ENCODE measurements at regions not wholly inside any gene's neighbourhood (a gene's known extent, or its start where the extent isn't known, plus 50 kb on each side); places are given as distances from the start of the nearest gene placed in this dataset.

DNA sequence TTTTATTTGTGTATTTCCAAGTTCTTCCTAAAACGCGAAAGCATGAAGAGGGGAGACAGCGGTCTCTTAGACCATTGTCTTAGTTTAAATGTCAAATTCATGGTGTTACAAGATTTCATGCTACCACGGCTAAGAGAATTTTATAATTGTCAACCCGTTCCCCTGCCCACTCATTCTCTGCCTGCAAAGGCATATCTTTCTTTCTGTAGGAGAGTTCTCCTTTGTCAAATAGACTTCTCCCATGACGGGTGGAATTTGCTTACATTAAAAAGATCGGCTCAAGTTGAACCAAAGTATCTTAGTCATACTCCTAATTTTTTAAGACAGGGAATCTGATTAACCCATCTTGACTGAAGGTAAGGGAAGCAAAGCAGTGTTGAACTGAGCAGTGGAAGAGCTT is 539.2 kb downstream of the REEP3 start:
- no peaks in the 10 kb centered on the region for H3F3A ChIP-seq (ENCODE audit: insufficient read depth, low read length)
- H3K9me2 ChIP-seq (replicated peaks; ENCODE audit: insufficient read depth, low read length): no peaks in the 10 kb centered on the region
- no peaks in the 10 kb centered on the region for H3K4me1 ChIP-seq (ENCODE audit: low read length)
- no peaks in the 10 kb centered on the region for H3K9me3 ChIP-seq (replicated peaks; ENCODE audit: insufficient read depth, low read length)
- no peak for DNase-seq
- H3K4me2 ChIP-seq (ENCODE audit: low read depth, low read length): no peak overlapping the region
- no peaks in the 10 kb centered on the region for H3K36me3 ChIP-seq (replicated peaks; ENCODE audit: insufficient read depth, low read length)
- H3K4me3 ChIP-seq (ENCODE audit: low read length): no peak overlapping the region
- H3K27ac ChIP-seq (ENCODE audit: low read length): no peak overlapping the region
- H3K79me2 ChIP-seq (ENCODE audit: low read length): no peaks in the 10 kb centered on the region
- H2AFZ ChIP-seq (ENCODE audit: low read length): no peak overlapping the region
- no peaks in the 10 kb centered on the region for H3K27me3 ChIP-seq (replicated peaks; ENCODE audit: insufficient read depth, low read length)
- no peak overlapping the region for H3K9ac ChIP-seq (ENCODE audit: low read length)
- no peak for TF ChIP-seq EZH2phosphoT487 (IDR thresholded peaks at IDR 0.05; ENCODE audit: low read length)
- TF ChIP-seq, protein P1, sequence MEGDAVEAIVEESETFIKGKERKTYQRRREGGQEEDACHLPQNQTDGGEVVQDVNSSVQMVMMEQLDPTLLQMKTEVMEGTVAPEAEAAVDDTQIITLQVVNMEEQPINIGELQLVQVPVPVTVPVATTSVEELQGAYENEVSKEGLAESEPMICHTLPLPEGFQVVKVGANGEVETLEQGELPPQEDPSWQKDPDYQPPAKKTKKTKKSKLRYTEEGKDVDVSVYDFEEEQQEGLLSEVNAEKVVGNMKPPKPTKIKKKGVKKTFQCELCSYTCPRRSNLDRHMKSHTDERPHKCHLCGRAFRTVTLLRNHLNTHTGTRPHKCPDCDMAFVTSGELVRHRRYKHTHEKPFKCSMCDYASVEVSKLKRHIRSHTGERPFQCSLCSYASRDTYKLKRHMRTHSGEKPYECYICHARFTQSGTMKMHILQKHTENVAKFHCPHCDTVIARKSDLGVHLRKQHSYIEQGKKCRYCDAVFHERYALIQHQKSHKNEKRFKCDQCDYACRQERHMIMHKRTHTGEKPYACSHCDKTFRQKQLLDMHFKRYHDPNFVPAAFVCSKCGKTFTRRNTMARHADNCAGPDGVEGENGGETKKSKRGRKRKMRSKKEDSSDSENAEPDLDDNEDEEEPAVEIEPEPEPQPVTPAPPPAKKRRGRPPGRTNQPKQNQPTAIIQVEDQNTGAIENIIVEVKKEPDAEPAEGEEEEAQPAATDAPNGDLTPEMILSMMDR (IDR thresholded peaks at IDR 0.05; ENCODE audit: low read length): no peak
- TF ChIP-seq EZH2 (optimal IDR thresholded peaks at IDR 0.05; ENCODE audit: low read depth, low read length): no peak
- H4K20me1 ChIP-seq (ENCODE audit: insufficient read depth, low read length): no peaks in the 10 kb centered on the region

DNA sequence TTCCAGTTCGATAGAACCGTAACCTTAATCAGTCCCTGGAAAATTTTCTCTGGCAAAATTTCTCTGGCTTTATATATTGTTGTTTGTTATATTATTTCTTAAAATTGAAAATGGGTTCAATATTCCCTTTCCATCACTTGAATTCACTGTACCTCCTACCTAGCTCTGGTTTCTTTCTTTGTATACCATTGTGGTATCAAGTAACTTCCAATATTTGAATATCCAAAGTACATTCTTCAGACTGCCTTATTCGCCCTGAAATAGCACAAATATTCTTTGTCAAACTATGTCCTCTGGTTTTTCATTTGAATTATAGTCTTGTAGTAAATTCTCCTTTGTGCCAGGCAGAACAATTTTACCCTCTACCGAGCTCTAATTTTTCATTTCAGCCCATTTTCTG is 541.6 kb downstream of the REEP3 start:
- Histone ChIP-seq H3K4me1 (ENCODE audit: low read length) (no peaks in the 10 kb centered on the region), H3K4me2 (ENCODE audit: low read depth, low read length) (no peak overlapping the region), H3F3A (ENCODE audit: insufficient read depth, low read length) (no peaks in the 10 kb centered on the region), H3K27me3 (replicated peaks; ENCODE audit: insufficient read depth, low read length) (no peaks in the 10 kb centered on the region), H3K27ac (ENCODE audit: low read length) (no peak overlapping the region), H3K79me2 (ENCODE audit: low read length) (no peaks in the 10 kb centered on the region), H3K4me3 (ENCODE audit: low read length) (no peak overlapping the region), H4K20me1 (ENCODE audit: insufficient read depth, low read length) (no peaks in the 10 kb centered on the region), H3K36me3 (replicated peaks; ENCODE audit: insufficient read depth, low read length) (no peaks in the 10 kb centered on the region), H2AFZ (ENCODE audit: low read length) (no peak overlapping the region), H3K9ac (ENCODE audit: low read length) (no peak overlapping the region), H3K9me3 (replicated peaks; ENCODE audit: insufficient read depth, low read length) (no peaks in the 10 kb centered on the region), H3K9me2 (replicated peaks; ENCODE audit: insufficient read depth, low read length) (no peaks in the 10 kb centered on the region)
- TF ChIP-seq, protein P1 (IDR thresholded peaks at IDR 0.05; ENCODE audit: low read length): no peak
- TF ChIP-seq EZH2phosphoT487 (IDR thresholded peaks at IDR 0.05; ENCODE audit: low read length): no peak
- TF ChIP-seq EZH2 (optimal IDR thresholded peaks at IDR 0.05; ENCODE audit: low read depth, low read length): no peak
- DNase-seq: no peak

DNA sequence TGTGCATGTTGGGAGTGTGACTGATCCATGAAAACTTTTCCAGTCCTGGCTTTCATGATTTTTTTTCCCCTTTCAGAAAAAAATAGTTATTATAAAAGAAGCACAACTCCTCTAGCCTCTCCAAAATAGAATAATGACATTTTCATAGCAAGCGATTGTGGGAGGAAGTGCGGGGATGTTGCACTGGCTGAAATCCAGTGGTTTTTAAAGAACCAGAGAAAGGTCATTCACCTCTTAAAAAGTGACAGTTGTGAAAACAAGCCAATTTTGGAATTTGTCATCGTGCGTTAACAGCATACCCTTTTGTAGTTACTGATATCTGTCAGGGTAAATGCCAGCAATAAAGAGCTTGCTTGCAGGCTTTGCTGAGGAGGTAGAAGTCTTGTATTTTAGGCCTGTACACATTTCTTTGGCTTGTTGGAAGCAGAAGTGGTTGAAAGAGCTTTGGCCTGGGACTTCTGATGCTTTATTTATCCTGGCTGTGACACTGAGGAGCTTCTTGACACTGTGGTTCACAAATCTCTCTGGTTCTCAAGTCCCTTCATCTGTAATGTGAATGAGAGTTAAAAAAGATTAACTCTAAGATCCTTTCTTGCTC is 545.9 kb downstream of the REEP3 start:
- H3K9ac ChIP-seq (ENCODE audit: low read length): no peak overlapping the region
- no peak overlapping the region for H3K4me3 ChIP-seq (ENCODE audit: low read length)
- H4K20me1 ChIP-seq (ENCODE audit: insufficient read depth, low read length): no peaks in the 10 kb centered on the region
- no peak overlapping the region for H2AFZ ChIP-seq (ENCODE audit: low read length)
- H3K4me1 ChIP-seq (ENCODE audit: low read length): no peaks in the 10 kb centered on the region
- H3K9me3 ChIP-seq (replicated peaks; ENCODE audit: insufficient read depth, low read length): no peaks in the 10 kb centered on the region
- H3K79me2 ChIP-seq (ENCODE audit: low read length): no peaks in the 10 kb centered on the region
- H3K27ac ChIP-seq (ENCODE audit: low read length): no peak overlapping the region
- no peaks in the 10 kb centered on the region for H3F3A ChIP-seq (ENCODE audit: insufficient read depth, low read length)
- no peak for DNase-seq
- no peaks in the 10 kb centered on the region for H3K36me3 ChIP-seq (replicated peaks; ENCODE audit: insufficient read depth, low read length)
- TF ChIP-seq EZH2 (optimal IDR thresholded peaks at IDR 0.05; ENCODE audit: low read depth, low read length) (no peak), EZH2phosphoT487 (IDR thresholded peaks at IDR 0.05; ENCODE audit: low read length) (no peak)
- TF ChIP-seq, protein P1 (IDR thresholded peaks at IDR 0.05; ENCODE audit: low read length): no peak
- H3K4me2 ChIP-seq (ENCODE audit: low read depth, low read length): no peak overlapping the region
- H3K9me2 ChIP-seq (replicated peaks; ENCODE audit: insufficient read depth, low read length): no peaks in the 10 kb centered on the region
- no peaks in the 10 kb centered on the region for H3K27me3 ChIP-seq (replicated peaks; ENCODE audit: insufficient read depth, low read length)

Measured in MM.1S (cell line).